ENCODE measurements at regions not wholly inside any gene's neighbourhood (a gene's known extent, or its start where the extent isn't known, plus 50 kb on each side); places are given as distances from the start of the nearest gene placed in this dataset.
"Not testable (repeated sequence)": the region's sequence is repeated elsewhere in the genome, so short reads cannot be mapped to it uniquely, and the experiment has no call there.

DNA sequence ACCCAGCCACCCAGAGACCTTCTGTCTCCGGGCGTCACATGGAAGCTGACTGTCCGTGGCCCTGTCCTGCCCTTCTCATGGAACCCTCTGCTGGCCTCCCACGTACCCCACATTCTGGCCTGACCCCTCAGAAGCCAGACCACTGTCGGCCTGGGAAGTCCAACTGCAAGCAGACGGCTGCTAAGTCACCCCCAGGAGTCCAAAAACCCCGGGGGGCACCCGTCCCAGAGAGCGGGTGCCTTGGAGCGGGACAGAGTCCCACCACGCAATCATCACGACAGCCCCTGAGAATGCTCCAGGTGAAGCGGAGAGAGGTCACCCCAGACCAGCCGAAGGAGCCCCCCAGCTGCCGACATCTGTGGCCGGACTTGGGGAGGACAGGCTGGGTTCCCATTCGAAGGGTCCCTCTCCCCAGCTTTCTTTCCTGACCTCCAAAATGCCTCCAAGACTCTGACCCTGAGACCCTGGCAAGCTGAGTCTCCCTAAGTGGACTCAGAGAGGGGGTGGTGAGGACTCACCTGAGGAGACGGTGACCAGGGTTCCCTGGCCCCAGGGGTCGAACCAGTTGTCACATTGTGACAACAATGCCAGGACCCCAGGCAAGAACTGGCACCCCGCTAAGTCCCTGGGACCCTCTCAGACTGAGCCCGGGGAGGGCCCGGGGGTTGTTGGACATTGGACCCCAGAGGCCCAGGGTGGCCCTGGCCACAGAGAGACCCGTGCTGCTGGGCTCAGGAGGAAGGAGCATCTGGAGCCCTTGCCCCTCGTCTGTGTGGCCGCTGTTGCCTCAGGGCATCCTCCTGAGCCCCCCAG lies 337.1 kb downstream of the TMEM121 start:
- DNase-seq: no peak

DNA sequence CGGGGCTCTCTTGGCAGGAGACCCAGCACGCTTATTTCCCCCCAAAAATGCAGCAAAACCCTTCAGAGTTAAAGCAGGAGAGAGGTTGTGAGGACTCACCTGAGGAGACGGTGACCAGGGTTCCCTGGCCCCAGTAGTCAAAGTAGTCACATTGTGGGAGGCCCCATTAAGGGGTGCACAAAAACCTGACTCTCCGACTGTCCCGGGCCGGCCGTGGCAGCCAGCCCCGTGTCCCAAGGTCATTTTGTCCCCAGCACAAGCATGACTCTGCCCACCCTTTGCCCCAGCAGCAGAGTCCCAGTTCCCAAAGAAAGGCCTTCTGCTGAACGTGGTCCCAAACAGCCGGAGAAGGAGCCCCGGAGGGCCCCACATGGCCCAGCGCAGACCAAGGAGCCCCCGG lies 337.7 kb downstream of the TMEM121 start:
- DNase-seq: no peak

DNA sequence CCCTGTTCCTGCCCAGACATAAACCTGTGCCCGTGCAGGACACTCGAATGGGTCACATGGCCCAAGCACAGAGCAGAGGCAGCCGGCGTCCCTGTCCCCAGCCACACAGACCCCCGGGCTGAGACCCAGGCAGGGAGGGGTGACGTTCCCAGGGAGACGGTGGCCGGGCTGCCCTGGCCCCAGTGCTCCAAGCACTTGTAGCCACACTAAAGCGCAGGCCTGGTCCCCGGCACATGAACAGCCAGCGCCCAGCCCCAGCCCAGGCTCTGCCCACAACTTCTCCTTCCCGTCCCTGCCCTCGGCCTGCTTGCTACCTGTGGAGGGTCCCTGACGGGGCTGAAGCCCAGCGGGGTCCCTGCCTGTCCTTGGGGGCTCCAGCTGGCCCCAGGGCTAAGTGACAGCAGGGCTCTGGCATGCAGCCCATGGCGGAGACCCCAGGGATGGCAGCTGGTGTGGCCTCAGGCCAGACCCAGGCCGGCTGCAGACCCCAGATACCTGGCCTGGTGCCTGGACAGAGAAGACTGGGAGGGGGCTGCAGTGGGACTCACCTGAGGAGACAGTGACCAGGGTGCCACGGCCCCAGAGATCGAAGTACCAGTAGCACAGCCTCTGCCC lies 338.4 kb downstream of the TMEM121 start:
- DNase-seq: no peak

DNA sequence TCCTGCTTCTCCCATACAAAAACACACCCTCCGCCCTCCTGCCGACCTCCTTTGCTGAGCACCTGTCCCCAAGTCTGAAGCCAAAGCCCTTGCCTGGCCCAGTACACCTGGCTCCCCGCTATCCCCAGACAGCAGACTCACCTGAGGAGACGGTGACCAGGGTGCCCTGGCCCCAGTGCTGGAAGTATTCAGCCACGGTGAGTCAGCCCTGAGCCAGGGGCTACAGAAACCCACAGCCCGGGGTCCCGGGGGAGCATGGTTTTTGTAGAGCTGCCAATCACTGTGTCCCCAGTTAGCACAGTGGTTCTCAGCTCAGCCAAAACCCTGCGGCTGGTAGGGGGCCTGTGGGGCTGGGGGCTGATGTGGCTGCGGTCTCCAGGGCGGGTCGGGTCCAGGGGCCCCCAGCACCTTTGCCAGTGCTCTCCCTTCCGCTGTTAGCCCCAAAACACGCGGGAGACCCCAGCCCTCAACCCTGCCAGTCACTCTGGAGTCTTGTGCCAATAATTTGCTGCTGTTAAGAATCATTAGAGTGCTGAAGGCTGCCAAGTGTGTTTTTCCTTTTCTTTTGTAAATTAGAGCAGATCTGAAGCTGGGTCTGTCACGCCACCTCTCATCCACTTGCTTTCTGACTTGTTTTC lies 339.0 kb downstream of the TMEM121 start:
- no peak for DNase-seq

DNA sequence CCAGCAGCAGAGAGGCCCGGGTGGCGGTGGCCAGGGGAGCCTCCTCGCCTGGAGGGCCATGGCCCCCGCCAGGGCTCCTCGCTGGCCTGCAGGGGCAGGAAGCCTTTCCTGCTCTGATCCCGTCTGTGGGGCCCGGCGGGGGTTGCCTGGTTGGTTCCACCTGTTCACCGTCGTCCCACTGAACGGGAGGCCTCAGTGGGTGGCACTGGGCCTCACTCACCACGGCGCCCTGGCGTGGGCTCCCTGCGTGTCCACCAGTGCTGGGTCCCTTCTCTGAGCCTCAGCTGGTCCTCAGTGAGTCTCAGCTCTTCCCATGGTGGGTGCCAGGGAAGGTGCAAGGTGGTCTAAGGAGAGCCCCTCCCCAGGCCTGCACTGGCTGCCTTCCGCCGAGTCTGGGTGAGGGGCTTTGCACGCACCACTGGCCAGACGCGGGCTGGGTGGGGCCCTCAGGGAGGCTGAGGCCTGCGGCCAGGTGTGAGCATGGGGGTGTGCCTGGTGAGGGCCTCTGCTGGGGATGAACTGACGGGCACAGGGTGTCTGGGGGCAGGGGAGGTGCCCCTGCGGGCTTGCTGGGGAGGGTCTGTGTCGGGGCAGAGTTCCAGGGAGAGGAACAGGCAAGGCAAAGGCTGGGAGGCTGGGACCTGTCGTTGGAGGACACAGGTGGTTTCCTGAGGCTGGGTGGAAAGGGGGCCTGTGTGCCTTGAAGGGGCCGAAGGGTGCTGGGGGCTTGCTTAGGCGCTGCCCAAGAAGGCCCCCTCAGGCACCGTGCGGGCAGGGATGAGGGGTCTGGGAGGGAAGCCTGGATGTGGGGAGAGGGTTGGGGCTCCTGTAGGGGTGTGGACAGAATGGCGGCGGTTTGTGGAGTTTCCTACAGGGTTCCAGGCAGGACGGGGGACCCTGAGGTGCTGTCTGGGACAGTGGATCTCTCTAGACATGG lies 339.8 kb downstream of the TMEM121 start:
- DNase-seq: no peak

DNA sequence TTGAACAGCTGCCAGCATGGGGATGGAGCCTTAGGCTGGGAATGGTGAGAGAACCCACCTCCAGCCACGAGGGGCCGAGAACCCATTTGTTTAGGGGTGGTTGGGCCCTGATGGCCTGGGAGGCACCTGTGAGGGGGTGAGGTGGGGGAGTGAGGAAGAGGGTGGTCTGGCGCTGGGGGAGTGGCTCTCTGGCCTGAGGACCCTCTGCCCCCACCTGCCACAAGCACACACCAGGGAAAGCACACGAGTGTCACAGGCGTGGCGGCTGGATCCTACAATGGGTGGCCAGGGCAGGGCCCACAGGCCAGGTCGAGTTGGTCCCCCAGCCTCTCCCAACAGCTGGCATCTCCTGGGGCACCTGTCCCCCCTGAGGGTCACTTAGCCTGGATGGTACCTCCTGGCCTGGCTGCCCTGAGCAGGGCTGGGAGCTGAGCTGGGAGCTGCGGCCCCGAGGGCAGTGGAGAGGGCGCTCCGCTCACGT lies 340.5 kb downstream of the TMEM121 start:
- DNase-seq: no peak

DNA sequence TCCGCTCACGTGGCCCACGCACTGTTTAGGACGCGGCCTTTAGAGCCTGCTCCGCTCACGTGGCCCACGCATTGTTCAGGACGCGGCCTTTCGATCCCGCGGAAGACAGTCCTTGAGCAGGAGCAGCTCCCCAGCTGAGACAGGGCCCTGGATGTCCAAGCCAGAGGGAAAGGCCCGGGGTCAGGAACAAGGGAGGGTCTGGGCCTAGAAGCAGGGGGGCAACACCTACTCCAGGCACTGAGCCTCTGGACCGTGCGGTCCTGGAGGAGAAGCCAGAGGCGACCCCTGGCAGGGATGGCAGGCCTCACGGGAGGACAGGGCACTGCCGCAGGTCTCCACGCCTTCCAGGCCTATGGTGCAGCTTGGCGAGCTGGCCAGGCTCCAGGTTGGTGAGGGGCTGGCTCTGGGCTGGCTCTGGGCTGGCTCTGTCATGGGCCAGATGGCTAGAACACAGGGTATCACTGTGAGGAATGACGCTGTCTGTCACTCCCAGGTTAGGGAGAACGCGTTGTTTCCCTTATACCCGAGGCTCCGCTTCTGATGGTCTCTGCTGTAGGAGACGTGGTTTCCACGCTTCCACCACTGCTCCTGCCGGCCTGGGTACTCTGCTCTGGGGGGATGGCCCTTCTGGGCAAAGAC lies 341.7 kb downstream of the TMEM121 start:
- no peak for DNase-seq

DNA sequence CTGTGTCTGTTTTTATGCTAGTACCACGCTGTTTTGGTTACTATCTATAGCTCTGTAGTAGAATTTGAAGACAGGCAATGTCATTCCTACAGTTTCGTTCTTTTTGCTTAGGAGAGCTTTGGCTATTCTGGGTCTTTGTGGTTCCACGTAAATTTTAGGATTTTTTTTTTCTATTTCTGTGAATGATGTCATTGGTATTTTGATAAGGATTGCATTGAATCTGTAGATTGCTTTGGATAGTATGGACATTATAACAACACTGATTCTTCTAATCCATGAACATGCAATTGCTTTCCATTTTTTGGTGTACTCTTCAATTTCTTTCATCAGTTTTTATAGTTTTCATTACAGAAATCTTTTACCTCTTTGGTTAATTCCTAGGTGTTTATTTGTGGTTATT lies 345.2 kb downstream of the TMEM121 start:
- no peak for DNase-seq

DNA sequence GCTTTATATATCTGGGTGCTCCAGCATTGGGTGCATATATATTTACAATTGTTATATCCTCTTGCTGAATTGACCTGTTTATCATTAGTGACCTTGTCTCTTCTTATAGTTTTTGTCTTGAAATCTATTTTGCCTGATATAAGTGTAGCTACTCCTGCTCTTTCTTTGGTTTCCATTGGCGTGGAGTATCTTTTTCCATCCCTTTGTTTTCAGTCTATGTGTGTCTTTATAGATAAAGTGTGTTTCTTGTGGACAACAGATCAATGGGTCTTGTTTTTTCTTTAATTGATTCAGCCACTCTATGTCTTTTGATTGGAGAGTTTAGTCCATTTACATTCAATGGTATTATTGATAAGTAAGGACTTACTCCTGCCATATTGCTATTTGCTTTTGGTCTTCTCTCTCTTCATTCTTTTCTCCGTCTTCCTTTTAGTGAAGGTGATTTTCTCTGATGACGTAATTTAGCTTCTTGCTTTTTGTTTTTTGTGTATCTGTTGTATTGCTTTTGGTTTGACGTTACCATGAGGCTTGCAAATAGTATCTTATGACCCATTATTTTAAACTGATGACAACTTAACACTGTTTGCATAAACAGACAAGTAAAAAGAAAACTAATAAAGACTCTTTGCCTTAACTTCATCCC lies 347.6 kb downstream of the TMEM121 start:
- DNase-seq: no peak

DNA sequence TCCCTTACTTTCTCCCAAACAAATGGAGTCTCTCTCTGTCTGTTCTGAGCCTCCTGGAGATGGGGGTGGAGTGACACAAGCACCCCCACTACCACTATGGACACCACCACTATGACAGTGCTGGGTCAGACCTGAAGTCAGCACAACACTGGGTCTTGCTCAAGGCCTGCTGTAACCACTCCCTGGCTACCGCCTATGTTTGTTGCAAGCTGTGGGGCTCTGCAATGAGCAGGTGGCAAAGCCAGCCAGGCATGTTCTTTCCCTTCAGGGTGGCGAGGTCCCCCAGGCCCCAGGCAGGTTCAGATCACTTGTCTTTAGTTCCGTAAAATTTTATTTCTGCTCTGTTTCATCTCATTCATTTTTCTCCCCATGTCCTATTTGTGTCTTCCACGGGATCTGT lies 349.8 kb downstream of the TMEM121 start:
- no peak for DNase-seq

DNA sequence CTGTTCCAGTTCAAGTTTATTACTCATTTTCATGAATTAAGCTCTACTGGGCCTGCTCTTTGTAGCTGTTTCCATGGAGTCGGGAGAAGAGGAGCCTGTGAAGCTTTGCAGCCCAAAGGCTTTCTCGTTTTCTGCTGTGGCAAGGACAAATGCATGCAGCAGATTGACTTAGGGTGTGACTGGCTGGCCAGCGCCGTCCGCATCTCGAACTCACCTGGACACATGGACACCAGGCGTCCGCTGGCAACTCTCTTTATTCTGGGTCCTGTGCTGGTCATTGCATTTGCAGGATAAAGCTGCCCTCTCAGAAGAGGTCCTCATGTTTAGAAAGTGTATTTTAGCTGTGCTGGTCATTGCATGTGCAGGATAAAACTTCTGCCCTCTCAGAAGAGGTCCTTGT lies 350.4 kb downstream of the TMEM121 start:
- no peak for DNase-seq

DNA sequence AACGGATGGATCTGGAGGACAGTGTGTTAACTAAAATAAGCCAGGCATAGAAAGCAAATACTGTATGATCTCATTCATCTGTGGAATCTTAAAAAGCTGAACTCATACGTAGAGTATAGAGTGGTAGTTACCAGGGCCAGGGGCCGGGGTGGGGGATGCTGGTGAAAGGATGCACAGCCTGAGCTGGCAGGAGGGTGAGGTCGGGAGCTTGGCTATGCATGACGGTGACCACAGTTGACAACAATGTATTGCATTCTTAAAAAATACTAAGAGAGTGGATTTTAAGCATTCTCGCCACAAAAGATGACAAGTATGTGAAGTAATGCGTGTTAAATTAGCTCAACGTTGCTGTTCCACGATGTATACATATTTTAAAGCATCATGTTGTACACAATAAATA lies 351.3 kb downstream of the TMEM121 start:
- DNase-seq: no peak

DNA sequence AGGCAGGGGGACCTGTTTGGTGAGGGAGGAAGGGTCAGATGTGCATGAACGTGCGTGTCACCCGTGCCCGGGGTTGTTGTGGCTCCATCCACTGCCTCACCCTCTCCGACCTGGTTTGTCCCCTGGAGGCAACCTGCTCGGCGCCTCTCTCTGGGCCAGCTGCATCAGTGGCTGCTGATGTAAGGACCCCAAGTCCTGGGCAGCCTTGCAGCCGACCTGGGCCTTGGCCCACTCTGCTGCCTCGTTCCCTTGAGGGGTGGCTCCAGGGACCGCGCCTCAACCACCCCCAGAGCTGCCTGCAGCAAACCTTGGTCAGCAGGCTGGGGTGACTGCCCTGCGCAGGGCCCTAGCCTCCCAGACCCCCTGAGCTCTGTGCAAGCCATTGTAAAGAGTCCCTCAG lies 351.7 kb downstream of the TMEM121 start:
- no peak for DNase-seq

DNA sequence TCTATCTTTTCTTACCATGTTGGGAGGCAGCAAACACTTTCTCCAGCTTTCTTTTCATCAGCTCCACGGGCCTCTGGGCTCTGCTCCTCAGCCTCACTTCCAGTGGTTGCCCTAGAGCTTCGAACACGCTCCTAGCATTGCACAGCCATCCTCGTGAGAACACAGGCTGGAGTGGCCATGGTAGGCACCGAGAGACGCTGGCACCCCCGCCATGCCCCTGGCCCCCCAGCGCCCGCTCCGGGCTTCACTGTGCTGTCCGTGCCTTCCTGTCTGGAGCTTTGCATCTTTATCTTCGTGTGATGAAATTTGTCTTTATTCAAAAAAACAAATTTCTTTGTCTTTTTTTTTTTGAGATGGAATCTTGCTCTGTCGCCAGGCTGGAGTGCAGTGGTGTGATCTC lies 352.2 kb downstream of the TMEM121 start:
- no peak for DNase-seq

DNA sequence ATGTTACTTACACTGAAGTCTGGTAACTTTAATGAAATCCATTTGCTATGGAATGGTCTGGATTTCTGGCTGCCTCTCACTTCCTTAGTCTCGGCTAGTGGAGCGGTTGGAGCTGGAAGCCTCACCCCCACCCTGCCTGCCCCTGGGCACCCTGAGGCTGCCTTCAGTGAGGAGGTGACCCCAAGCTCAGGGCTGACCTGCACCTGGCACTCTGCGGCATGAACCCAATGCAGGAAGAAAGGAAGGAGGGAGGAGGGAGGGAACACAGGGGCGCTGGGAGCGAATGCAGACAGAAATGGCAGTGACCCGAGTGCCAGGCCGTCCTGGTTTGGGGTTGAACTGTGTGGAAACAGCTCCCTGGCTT lies 353.1 kb downstream of the TMEM121 start:
- DNase-seq: no peak

DNA sequence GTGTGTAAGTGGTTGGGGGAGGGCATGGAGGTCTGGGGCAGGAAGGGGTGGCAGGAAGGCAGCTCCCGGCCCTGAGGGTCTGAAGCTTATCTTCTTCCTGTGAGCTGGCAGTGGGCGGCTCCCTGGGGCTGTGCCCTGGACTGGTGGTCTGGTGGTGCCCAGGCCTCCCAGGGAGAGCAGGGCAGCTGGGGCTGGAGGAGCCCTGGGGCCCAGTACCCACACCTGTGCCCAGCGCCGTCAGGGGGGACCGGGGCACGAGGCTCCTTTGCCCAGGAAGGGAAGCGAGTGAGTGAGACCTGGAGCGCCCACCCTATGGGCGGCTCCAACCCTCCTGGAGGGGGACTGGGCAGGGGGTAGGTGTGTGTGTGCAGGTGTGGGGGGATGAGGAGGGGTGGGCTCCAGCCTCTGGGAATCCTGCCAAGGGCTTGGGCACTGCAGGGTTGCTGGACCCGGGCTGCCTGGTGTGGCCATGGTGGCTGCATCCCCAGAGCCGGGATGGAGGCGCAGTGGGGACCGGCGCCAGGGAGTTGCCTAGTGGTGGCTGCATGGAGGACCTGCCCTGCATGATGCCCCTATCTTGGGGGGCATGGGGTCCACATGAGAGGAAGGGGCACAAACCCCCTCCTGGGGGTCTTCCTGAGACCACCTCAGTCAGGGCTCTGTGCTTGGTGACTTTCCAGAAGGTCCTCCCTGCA lies 353.6 kb downstream of the TMEM121 start:
- DNase-seq: no peak

DNA sequence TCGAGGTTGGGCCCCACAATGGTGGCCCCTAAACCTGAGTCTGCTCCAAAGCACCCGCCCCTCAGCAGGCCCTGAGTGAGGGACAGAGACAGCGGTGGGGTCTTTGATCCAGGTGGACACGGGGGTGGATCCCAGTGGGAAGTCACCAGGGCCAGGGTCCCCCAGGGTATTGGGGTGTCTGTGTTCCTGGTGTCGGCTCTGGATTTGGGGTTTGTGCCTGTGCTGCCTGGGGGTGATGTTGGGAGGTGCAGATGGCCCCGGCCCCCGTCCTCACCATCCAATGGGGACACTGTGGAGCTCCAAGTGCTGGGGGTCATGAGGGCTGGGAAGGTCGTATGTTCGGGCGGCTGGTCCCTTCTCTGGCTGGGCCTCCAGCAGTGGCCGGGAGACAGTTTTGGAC lies 354.2 kb downstream of the TMEM121 start:
- DNase-seq: no peak

DNA sequence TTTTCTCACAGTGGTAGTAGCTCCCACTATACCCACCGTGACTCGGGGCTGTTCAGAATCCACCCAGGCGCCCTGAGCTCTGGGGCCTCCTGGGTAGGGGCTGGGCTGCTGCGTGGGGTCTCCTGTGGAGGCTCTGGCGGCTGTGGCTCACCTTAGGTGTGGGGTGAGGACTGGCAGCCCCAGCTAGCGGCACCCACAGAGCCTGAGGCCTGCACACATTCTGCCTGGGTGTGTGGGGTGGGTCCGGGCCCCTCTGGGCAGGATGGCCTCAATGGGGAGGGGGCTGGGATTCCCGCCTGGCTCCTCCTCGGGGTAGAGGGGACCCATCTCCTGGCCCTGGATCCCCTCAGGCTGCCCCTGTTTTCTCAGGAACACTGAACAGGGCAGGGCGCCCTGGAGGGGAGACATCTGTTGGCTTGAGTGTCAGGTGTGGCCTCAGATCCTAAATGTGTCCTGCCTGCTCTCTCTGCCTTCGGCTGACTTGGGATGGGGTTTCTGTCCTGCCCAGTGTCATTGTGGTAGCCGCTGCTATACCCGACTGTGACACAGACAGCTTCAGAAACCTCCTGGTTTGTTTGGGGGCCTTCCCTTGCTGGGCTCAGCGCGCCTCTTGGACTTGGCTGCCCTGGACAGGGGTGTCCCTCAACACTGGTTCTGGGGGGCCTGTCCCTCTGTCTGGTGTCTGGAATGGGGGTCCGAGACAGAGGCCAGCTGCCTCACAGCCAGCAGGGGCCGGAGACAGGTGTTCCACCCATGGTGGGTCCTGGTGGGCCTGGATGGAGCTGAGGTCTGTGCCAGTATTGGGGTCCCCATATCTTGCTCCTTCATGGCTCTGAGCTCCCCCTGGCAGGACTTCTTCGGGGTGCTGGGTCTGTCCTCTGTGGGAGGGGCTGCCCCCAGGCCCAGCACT lies 354.9 kb downstream of the TMEM121 start:
- no peak for DNase-seq

DNA sequence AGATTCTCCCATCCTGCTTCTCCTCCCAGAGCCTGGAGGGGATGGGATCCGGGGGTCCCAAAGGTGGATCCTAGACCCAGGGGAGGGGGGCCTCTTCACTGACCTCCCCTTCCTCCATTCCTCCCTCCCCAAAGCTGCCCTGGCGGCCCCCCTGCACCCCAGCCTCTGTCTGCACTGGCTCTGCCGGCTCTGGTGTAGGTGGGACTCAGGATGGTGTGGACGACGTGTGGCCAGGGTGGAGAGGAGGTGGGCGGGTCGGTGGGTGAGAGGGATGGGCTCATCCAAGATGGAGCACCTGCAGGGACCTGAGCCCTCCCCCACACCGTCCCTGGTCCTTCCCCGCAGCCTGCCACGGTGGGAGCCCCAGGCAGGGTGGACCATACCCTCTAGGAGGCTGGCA lies 355.6 kb downstream of the TMEM121 start:
- DNase-seq: not testable (repeated sequence)

DNA sequence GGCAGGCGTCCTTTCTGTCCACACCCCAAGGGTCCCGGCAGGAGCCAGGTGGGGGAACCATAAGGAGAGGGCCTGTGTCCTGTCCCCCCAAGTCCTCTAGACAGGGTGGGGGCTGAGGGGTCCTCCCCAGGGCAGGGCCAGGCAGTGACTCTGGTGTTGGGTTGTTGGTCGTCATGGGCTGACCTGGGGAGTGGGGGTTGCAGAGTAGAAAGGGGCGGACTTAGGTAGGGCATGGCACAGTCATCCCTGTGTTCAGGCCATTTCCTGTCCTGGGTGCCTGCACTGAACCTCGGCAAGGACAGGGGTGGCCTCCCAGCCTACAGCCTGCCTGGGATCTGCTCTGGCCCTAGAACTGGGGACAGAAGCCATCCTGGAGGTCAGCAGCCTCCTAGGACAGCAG lies 356.2 kb downstream of the TMEM121 start:
- no peak for DNase-seq
